Naive thymus-derived CD4-positive, alpha-beta T cell (primary cell): ENCODE measurements at regions not wholly inside any gene's neighbourhood (a gene's known extent, or its start where the extent isn't known, plus 50 kb on each side); places are given as distances from the start of the nearest gene placed in this dataset.
"Not testable (repeated sequence)": the region's sequence is repeated elsewhere in the genome, so short reads cannot be mapped to it uniquely, and the experiment has no call there.

Source experiments
- ATAC-seq: fragments of 150-1000 bp; cut with Tn5 transposase; 2 replicates; pipeline ENCODE4 v1.10.0; 2021; ENCODE audit warnings: mild to moderate bottlenecking, moderate library complexity
- CTCF ChIA-PET: fragments of 350-600 bp; sonication (Branson Sonifier 250); formaldehyde crosslinking; loops from one replicate; lab custom pipeline; 2021; ENCODE audit warnings: antibody characterized with exemption; lab: Charles Lee
- POLR2A ChIA-PET: fragments of 350-600 bp; sonication (Branson Sonifier 250); formaldehyde crosslinking; loops from one replicate; lab custom pipeline; 2021; ENCODE audit warnings: antibody characterized with exemption, inconsistent platforms; lab: Charles Lee
- DNase-seq, 9 donors: peaks; one replicate each; pipeline versions ENCODE4 v3.0.0 to v3.0.0-alpha.2; 2020 to 2022; ENCODE audit warnings: mixed read lengths in 1 of 9
- H3K27ac ChIP-seq: one replicate; pipeline ENCODE4 v1.7.0; 2013; ENCODE audit warnings: mild to moderate bottlenecking, low read depth, low read length, moderate library complexity
- H3K27me3 ChIP-seq, 2 donors: one replicate each; pipeline ENCODE4 v1.7.0; 2013; ENCODE audit warnings: low read length in 2 of 2, mild to moderate bottlenecking in 2 of 2, moderate library complexity in 2 of 2; ENCODE audit not compliant: control insufficient read depth in 2 of 2, insufficient read depth in 2 of 2
- H3K36me3 ChIP-seq, 3 experiments: 1 replicate in 2 of 3; 2 replicates in 1 of 3; pipeline ENCODE4 v1.7.0; 2013; ENCODE audit warnings: low read length in 3 of 3, mild to moderate bottlenecking in 3 of 3, moderate library complexity in 1 of 3; ENCODE audit not compliant: insufficient read depth in 3 of 3, control insufficient read depth in 2 of 3
- H3K4me1 ChIP-seq, 2 donors: one replicate each; pipeline ENCODE4 v1.7.0; 2013; ENCODE audit warnings: low read length in 2 of 2, mild to moderate bottlenecking in 2 of 2, moderate library complexity in 1 of 2; ENCODE audit not compliant: control insufficient read depth in 2 of 2, insufficient read depth in 2 of 2
- H3K4me3 ChIP-seq: 2 replicates; pipeline ENCODE4 v1.7.0; 2013; ENCODE audit warnings: mild to moderate bottlenecking, low read length
- H3K9me3 ChIP-seq, 3 experiments: 1 replicate in 2 of 3; 2 replicates in 1 of 3; pipeline ENCODE4 v1.7.0; 2013; ENCODE audit warnings: low read length in 3 of 3; ENCODE audit not compliant: control insufficient read depth in 2 of 3
- H3K27ac Mint-ChIP-seq, 9 donors: one replicate each; pipeline ENCODE4 v1.8.0; 2020 to 2022; ENCODE audit warnings: mixed read lengths in 9 of 9, mild to moderate bottlenecking in 8 of 9, moderate library complexity in 5 of 9, inconsistent platforms in 2 of 9
- H3K27me3 Mint-ChIP-seq, 5 donors: one replicate each; pipeline ENCODE4 v1.8.0; 2021 to 2022; ENCODE audit warnings: mixed read lengths in 5 of 5, mild to moderate bottlenecking in 1 of 5
- H3K36me3 Mint-ChIP-seq, 5 donors: one replicate each; pipeline ENCODE4 v1.8.0; 2020 to 2022; ENCODE audit warnings: mixed read lengths in 5 of 5, mild to moderate bottlenecking in 3 of 5, inconsistent platforms in 1 of 5
- H3K4me1 Mint-ChIP-seq, 7 donors: one replicate each; pipeline ENCODE4 v1.8.0; 2020 to 2022; ENCODE audit warnings: mixed read lengths in 7 of 7, mild to moderate bottlenecking in 3 of 7, inconsistent platforms in 1 of 7
- H3K4me3 Mint-ChIP-seq, 10 donors: one replicate each; pipeline ENCODE4 v1.8.0; 2020 to 2022; ENCODE audit warnings: mild to moderate bottlenecking in 10 of 10, mixed read lengths in 10 of 10, moderate library complexity in 6 of 10, inconsistent platforms in 2 of 10
- H3K9me3 Mint-ChIP-seq, 11 donors: one replicate each; pipeline ENCODE4 v1.8.0; 2020 to 2022; ENCODE audit warnings: mixed read lengths in 11 of 11, mild to moderate bottlenecking in 4 of 11, inconsistent platforms in 1 of 11, moderate library complexity in 1 of 11
- intact Hi-C, 2 donors: fragments of 100-400 bp; cut with micrococcal nuclease; formaldehyde crosslinking; loops; one replicate each; pipeline ENCODE4 v1.15.1; 2023

DNA sequence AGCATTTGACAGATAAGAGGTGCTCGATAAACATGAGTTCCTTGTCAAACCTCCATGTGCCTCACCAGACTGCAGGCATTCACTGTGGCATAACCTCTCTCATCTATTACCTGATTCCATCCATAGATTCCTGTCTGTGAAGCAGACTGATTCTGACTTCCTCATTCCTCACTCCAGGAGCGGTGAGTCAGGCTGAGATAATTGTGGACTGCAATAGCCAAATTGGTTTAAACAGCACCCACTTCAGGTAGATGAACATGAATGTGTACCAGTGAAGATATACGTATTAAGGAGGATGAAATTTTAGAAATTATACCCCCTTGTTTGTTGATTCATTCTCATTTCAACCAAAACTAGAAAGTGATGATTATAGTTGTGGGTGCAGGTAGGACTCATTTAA lies 391.2 kb downstream of the HINT1 start:
- H3K4me3 ChIP-seq, result no peak overlapping the region
- no peak overlapping the region for H3K4me3 Mint-ChIP-seq
- no peaks in the 10 kb centered on the region for H3K9me3 ChIP-seq
- intact Hi-C loops, result no loop called here
- no peaks in the 10 kb centered on the region for H3K4me1 Mint-ChIP-seq
- H3K36me3 ChIP-seq, result no peaks in the 10 kb centered on the region
- ChIA-PET CTCF (no interaction called here), POLR2A (no interaction called here)
- H3K36me3 Mint-ChIP-seq, result no peaks in the 10 kb centered on the region
- H3K27ac ChIP-seq, result no peak overlapping the region
- no peak overlapping the region for H3K27ac Mint-ChIP-seq
- no peaks in the 10 kb centered on the region for H3K9me3 Mint-ChIP-seq
- H3K27me3 ChIP-seq, result no peaks in the 10 kb centered on the region
- DNase-seq, result no peak
- peaks cover 12 to 40% (median 23%) of the 10 kb centered on the region in 5 donors for H3K27me3 Mint-ChIP-seq
- ATAC-seq, result peak; percentile 22
- no peaks in the 10 kb centered on the region for H3K4me1 ChIP-seq

DNA sequence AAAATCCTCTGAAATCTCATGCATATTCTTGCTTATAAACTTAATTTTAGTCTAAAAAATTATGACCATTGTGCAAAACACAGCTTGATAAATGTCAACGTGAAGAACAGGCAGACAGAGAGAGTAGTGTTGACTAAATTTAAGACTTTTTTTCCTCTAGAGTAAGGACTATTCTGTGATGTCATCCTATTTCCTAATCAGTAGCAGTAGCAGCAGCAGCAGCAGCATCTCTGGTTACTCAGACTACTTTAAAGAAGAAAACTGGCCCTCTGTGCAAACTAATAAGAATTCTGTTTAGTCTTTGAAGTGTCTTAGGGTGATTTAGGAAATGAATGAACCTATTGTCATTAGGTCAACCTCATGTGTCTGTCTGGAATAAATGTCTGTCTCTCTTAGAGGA lies 403.0 kb downstream of the HINT1 start:
- Mint-ChIP-seq H3K4me1 (peaks cover 0 to 2% (median 0%) of the 10 kb centered on the region in 7 donors), H3K9me3 (peaks cover 0 to 15% (median 3%) of the 10 kb centered on the region in 11 donors), H3K4me3 (no peak overlapping the region), H3K36me3 (peaks cover 0 to 3% (median 0%) of the 10 kb centered on the region in 5 donors), H3K27me3 (peaks cover 0 to 33% (median 20%) of the 10 kb centered on the region in 5 donors), H3K27ac (no peak overlapping the region)
- no peak for DNase-seq
- Histone ChIP-seq H3K36me3 (no peaks in the 10 kb centered on the region), H3K4me1 (no peaks in the 10 kb centered on the region), H3K4me3 (no peak overlapping the region), H3K9me3 (no peaks in the 10 kb centered on the region), H3K27me3 (no peaks in the 10 kb centered on the region), H3K27ac (no peak overlapping the region)
- ATAC-seq, result no peak
- ChIA-PET POLR2A (no interaction called here), CTCF (no interaction called here)
- intact Hi-C loops, result no loop called here

DNA sequence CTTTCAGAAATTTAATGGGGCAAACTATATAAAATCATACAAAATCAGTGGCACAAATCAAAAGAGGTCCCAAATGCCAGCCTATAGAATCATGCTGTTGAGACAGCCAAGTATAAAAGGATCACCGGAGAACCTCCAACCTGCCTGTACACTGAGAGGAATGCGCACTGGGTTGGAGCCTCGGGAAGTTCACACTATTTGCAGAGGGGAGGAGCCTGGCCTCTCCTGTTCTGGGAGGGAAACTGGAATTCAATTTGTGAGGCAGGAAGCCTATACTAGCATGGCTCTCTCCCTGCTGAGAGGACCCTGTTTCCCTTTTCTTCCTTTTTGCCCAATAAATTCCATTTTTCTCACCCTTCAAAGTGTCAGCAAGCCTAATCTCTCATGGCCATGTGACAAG lies 406.0 kb downstream of the HINT1 start:
- Mint-ChIP-seq H3K4me3 (no peak overlapping the region), H3K36me3 (no peaks in the 10 kb centered on the region), H3K4me1 (no peaks in the 10 kb centered on the region), H3K9me3 (no peaks in the 10 kb centered on the region), H3K27ac (no peak overlapping the region), H3K27me3 (peaks cover 0 to 21% (median 2%) of the 10 kb centered on the region in 5 donors)
- H3K36me3 ChIP-seq, result no peaks in the 10 kb centered on the region
- H3K27me3 ChIP-seq, result no peaks in the 10 kb centered on the region
- DNase-seq (no peak), ATAC-seq (no peak)
- H3K9me3 ChIP-seq, result no peaks in the 10 kb centered on the region
- no peak overlapping the region for H3K4me3 ChIP-seq
- no peak overlapping the region for H3K27ac ChIP-seq
- CTCF ChIA-PET, result no interaction called here
- H3K4me1 ChIP-seq, result no peaks in the 10 kb centered on the region
- POLR2A ChIA-PET, result no interaction called here
- intact Hi-C loops, result no loop called here

DNA sequence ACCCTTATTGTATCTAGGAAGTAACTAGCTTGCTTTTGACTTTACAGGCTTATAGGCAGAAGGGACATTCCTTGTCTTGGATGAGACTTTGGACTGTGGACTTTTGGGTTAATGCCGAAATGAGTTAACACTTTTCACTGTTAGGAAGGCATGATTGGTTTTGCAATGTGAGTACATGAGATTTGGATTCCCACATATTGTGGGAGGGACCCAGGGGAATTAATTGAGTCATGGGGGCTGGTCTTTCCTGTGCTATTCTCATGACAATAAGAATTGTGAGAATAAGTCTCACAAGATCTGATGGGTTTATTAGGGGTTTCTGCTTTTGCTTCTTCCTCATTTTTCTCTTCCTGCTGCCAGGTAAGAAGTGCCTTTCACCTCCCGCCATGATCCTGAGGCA lies 417.5 kb downstream of the HINT1 start:
- CTCF ChIA-PET, result no interaction called here
- Mint-ChIP-seq H3K27me3 (peaks cover 0 to 28% (median 15%) of the 10 kb centered on the region in 5 donors), H3K4me3 (no peak overlapping the region), H3K9me3 (peaks cover 0 to 11% (median 3%) of the 10 kb centered on the region in 11 donors), H3K36me3 (peaks cover 0 to 7% (median 5%) of the 10 kb centered on the region in 5 donors), H3K4me1 (no peaks in the 10 kb centered on the region), H3K27ac (no peak overlapping the region)
- POLR2A ChIA-PET, result no interaction called here
- Histone ChIP-seq H3K9me3 (peaks cover 0 to 3% (median 0%) of the 10 kb centered on the region in 3 experiments), H3K27me3 (peaks cover 0 to 2% of the 10 kb centered on the region in 2 donors), H3K27ac (no peak overlapping the region), H3K36me3 (no peaks in the 10 kb centered on the region), H3K4me3 (no peak overlapping the region), H3K4me1 (no peaks in the 10 kb centered on the region)
- DNase-seq (no peak), ATAC-seq (no peak)
- intact Hi-C loops, result no loop called here

DNA sequence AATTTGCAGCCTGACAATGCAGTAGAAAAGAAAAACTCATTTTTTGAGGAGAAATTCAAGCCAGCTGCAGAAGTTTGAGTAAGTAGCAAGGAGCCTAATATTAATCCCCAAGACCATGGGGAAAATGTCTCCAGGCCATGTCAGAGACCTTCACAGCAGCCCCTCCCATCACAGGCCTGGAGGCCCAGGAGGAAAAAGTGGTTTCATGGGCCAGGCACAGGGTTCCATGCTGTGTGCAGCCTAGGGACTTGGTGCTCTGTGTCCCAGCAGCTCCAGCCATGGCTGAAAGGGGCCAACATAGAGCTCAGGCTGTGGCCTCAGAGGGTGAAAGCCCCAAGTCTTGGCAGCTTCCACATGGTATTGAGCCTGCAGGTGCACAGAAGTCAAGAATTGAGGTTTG lies 418.4 kb downstream of the HINT1 start:
- DNase-seq, H3K4me3 Mint-ChIP-seq, H3K36me3 Mint-ChIP-seq, H3K36me3 ChIP-seq, H3K4me3 ChIP-seq, H3K4me1 ChIP-seq, H3K27ac ChIP-seq, H3K27ac Mint-ChIP-seq, H3K27me3 ChIP-seq, POLR2A ChIA-PET, intact Hi-C loops, H3K4me1 Mint-ChIP-seq, ATAC-seq, CTCF ChIA-PET, H3K9me3 ChIP-seq: not testable (repeated sequence)
- Mint-ChIP-seq H3K9me3 (peaks cover 0 to 11% (median 3%) of the 10 kb centered on the region in 11 donors), H3K27me3 (peaks cover 0 to 28% (median 15%) of the 10 kb centered on the region in 5 donors)

DNA sequence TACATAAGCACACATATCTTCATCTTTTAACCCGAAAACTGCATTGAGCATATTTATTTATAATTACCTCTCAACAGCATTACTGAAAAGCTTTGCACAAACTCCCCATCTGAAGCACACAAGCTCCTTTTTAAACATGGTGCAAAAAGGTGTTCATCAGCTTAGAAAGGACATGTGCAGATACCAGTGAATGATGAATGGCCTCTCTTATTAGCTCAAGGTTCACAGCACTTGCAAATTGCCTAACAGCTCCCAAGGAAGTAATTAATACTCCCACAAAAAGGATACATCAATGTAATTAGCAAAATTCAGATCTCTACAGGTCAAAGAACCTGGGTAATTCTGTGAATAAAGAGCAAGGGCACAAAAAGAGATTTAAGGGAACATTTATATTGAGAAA lies 422.0 kb downstream of the HINT1 start:
- CTCF ChIA-PET, result no interaction called here
- Histone ChIP-seq H3K4me1 (no peaks in the 10 kb centered on the region), H3K27ac (no peak overlapping the region), H3K4me3 (no peak overlapping the region), H3K36me3 (no peaks in the 10 kb centered on the region), H3K27me3 (peaks cover 0 to 3% of the 10 kb centered on the region in 2 donors), H3K9me3 (peaks cover 0 to 6% (median 0%) of the 10 kb centered on the region in 3 experiments)
- intact Hi-C loops, result no loop called here
- ATAC-seq, result no peak
- no peak overlapping the region for H3K4me3 Mint-ChIP-seq
- H3K27ac Mint-ChIP-seq, result no peak overlapping the region
- H3K9me3 Mint-ChIP-seq, result peaks cover 0 to 36% (median 14%) of the 10 kb centered on the region in 11 donors
- H3K27me3 Mint-ChIP-seq, result peaks cover 0 to 25% (median 11%) of the 10 kb centered on the region in 5 donors
- no peaks in the 10 kb centered on the region for H3K4me1 Mint-ChIP-seq
- H3K36me3 Mint-ChIP-seq, result peaks cover 0 to 7% (median 5%) of the 10 kb centered on the region in 5 donors
- DNase-seq, result no peak
- POLR2A ChIA-PET, result no interaction called here

DNA sequence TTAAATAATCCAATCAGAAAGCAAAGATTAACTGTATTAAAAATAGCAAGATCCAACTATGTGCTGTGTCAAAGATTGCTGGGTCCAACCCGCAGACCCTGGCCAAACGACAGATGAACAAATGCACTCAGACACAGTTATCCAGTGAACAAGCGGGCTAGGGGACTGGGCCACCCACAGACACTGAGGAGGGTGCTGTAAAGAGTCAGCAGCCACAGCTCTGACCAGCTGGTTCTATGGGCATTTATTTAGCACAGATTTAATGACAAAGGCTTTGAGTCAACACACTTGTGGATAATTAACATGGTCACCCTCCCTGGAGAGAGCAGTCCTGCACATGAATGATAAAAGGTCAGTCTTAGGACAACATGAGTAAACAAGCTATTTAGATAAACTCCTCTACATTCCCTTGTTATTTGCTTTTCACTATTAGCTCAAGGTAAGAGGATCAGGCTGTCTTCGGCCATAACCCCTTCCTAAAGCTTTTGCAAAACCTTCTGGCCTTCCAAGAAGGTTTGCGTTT lies 424.9 kb downstream of the HINT1 start:
- ChIA-PET POLR2A (no interaction called here), CTCF (no interaction called here)
- Mint-ChIP-seq H3K4me3 (no peak overlapping the region), H3K9me3 (peaks cover 0 to 30% (median 14%) of the 10 kb centered on the region in 11 donors), H3K4me1 (no peaks in the 10 kb centered on the region), H3K36me3 (no peaks in the 10 kb centered on the region), H3K27me3 (peaks cover 0 to 11% (median 0%) of the 10 kb centered on the region in 5 donors), H3K27ac (no peak overlapping the region)
- Histone ChIP-seq H3K27me3 (peaks cover 0 to 3% of the 10 kb centered on the region in 2 donors), H3K36me3 (no peaks in the 10 kb centered on the region), H3K9me3 (peaks cover 0 to 3% (median 0%) of the 10 kb centered on the region in 3 experiments), H3K4me1 (no peaks in the 10 kb centered on the region), H3K4me3 (no peak overlapping the region), H3K27ac (no peak overlapping the region)
- no peak for DNase-seq
- no peak for ATAC-seq
- intact Hi-C loops, result no loop called here
